ENCODE measurements at regions not wholly inside any gene's neighbourhood (a gene's known extent, or its start where the extent isn't known, plus 50 kb on each side); places are given as distances from the start of the nearest gene placed in this dataset.

- TF ChIP-seq CTCF (conservative IDR thresholded peaks at IDR 0.05) (no peak), EZH2 (IDR thresholded peaks at IDR 0.05; ENCODE audit: low read depth) (no peak)
Measured at GRCh38 chr10:90977855-90978486, 57.1 kb upstream of the ANKRD1 start.

Data from PC-9 (cell line).